HG03108 (cell line): ENCODE measurements at regions not wholly inside any gene's neighbourhood (a gene's known extent, or its start where the extent isn't known, plus 50 kb on each side); places are given as distances from the start of the nearest gene placed in this dataset.

Experiments
- ATAC-seq: cut with Tn5 transposase; IDR thresholded peaks from one replicate; pipeline ENCODE4 v1.9.1; 2021; ENCODE audit warnings: moderate library complexity; ENCODE audit not compliant: unreplicated experiment

GRCh38 chr4:171202908-171203307 is 610.3 kb upstream of the GALNTL6 start:
- ATAC-seq, result no peak

GRCh38 chr4:171186700-171187099 is 626.5 kb upstream of the GALNTL6 start:
- no peak for ATAC-seq

- ATAC-seq, result no peak
These were observed 632.1 kb upstream of the GALNTL6 start for GRCh38 chr4:171181090-171181489.

GRCh38 chr4:171170671-171171070 is 642.5 kb upstream of the GALNTL6 start:
- ATAC-seq, result no peak

GRCh38 chr4:171169396-171169795 is 643.8 kb upstream of the GALNTL6 start:
- no peak for ATAC-seq

- ATAC-seq, result no peak
These were observed 650.7 kb upstream of the GALNTL6 start for GRCh38 chr4:171162478-171162877.

- ATAC-seq, result no peak
These were observed 655.6 kb upstream of the GALNTL6 start for GRCh38 chr4:171157462-171158082.

- no peak for ATAC-seq
These were observed 670.6 kb upstream of the GALNTL6 start for GRCh38 chr4:171142639-171143038.

GRCh38 chr4:171142045-171142444 is 671.2 kb upstream of the GALNTL6 start:
- no peak for ATAC-seq

GRCh38 chr4:171130256-171130801 is 682.9 kb upstream of the GALNTL6 start:
- ATAC-seq, result no peak

- ATAC-seq, result no peak
These were observed 695.1 kb upstream of the GALNTL6 start for GRCh38 chr4:171118091-171118490.

- no peak for ATAC-seq
These were observed 695.7 kb upstream of the GALNTL6 start for GRCh38 chr4:171117457-171117856.

GRCh38 chr4:171101845-171102244 is 711.4 kb upstream of the GALNTL6 start:
- ATAC-seq, result no peak

- ATAC-seq, result no peak
These were observed 726.1 kb upstream of the GALNTL6 start for GRCh38 chr4:171087089-171087488.

- no peak for ATAC-seq
These were observed 745.8 kb upstream of the GALNTL6 start for GRCh38 chr4:171067422-171067821.

- ATAC-seq, result no peak
These were observed 763.8 kb upstream of the GALNTL6 start for GRCh38 chr4:171049380-171049779.

- ATAC-seq, result no peak
These were observed 770.1 kb upstream of the GALNTL6 start for GRCh38 chr4:171042989-171043524.

GRCh38 chr4:171035909-171036308 is 777.3 kb upstream of the GALNTL6 start:
- no peak for ATAC-seq

- no peak for ATAC-seq
These were observed 781.9 kb upstream of the GALNTL6 start for GRCh38 chr4:171031338-171031737.

GRCh38 chr4:171025776-171026175 is 787.4 kb upstream of the GALNTL6 start:
- no peak for ATAC-seq

- no peak for ATAC-seq
These were observed 787.9 kb upstream of the GALNTL6 start for GRCh38 chr4:171025343-171025742.

- no peak for ATAC-seq
These were observed 788.4 kb upstream of the GALNTL6 start for GRCh38 chr4:171024720-171025303.
